ENCODE measurements at regions not wholly inside any gene's neighbourhood (a gene's known extent, or its start where the extent isn't known, plus 50 kb on each side); places are given as distances from the start of the nearest gene placed in this dataset.
A peak's percentile ranks its signal among the peaks of the same experiment; 100 is the strongest.
"Not testable (repeated sequence)": the region's sequence is repeated elsewhere in the genome, so short reads cannot be mapped to it uniquely, and the experiment has no call there.

DNA sequence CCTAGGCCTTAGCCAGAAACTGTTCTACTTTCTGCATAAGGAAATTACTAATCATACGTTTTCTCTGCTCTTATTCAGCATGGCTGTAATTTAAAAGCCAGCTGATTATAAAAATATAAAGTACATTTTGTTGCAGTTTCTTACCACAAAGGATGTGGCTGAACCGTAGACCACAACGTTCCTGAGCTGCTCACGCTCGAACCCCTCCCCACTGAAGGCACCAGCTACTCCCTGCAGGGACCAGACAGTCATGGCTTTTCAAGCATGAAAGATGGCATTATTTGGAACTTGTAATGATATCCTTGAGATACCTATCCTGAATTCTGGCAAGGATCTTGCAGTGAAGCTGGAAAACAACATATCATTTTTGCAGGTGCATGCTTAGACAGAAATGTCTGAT, 91.8 kb upstream of the DMRT1 start:
- DNase-seq = no peak

DNA sequence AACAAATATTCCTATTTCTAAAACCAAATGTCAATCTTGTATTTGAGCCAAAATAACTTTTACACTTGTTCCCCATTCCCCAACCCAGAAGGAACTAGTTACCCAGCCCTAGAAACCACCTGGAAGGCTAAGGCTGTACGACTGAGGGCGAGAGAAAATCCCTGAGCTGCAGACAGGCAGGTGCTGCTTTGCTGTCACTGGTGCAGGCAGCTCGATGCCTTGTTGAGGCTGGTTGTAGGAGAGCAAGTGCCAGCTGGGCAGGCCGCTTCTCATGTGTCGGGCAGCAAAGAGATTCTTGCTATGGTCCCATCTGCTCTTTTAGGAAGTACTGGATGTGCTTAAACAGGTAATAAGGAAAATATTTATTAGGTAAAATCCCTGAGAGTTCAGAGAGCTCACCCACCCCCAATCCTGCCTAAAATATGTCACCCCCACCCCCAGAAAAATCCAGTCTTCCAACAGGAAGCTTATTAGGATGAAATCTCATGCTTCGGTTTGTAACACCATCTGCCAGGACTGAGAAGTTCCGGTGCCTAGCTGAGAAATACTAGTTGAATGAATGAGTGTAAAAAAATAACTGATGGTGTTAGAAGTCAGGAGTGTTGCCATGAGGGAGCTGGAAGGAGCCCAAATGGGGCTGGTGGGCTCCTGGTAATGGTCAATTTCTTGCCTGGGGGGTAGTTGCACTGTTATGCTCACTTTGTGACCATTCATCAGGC, 91.1 kb upstream of the DMRT1 start:
- no peak for DNase-seq

- DNase-seq = peak; percentile 88
Measured at GRCh38 chr9:751137-752051, 90.1 kb upstream of the DMRT1 start.

GRCh38 chr9:752201-752600, 89.3 kb upstream of the DMRT1 start:
- peak; percentile 79 for DNase-seq

GRCh38 chr9:752681-753200, 88.8 kb upstream of the DMRT1 start:
- no peak for DNase-seq

- not testable (repeated sequence) for DNase-seq
Measured at GRCh38 chr9:753734-754133, 87.8 kb upstream of the DMRT1 start.

DNA sequence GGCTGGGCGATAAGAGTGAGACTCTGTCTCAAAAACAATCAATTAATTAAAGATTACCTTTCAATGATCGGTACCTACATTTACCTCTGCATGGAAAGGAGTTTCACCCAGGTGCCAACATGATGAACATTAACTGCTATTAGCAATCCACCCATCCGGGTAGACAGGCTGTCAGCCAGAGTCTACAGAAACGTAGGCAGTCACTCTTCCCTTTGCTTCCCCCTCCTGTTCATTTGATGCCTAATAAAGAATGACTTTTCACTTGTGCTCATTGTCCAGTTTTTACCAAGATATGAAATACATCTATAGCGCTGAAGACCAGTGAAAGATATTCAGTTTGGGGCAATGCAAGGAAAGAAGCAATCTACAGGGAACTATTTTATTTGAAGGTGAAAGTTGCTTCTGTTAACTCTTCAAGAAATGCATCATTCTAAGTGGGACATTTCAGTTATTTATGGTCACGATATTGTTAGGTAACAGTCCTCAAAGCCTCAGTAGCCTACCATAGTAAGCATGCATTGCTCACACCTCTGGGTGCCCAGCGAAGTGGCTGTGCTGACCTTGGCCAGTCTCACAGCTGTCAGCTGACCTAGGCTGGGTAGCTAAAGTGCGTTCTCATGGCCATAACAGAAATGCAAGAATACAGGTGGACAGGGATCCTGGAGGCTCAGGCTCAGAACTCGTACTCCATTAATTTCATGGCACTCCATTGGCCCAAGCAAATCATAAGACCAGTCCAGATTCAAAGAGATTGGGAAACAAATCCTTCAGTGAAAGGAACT, 87.2 kb upstream of the DMRT1 start:
- DNase-seq = no peak

GRCh38 chr9:755454-756381, 85.8 kb upstream of the DMRT1 start:
- DNase-seq = peak; percentile 83

GRCh38 chr9:757246-757881, 84.1 kb upstream of the DMRT1 start:
- peak; percentile 45 for DNase-seq

DNA sequence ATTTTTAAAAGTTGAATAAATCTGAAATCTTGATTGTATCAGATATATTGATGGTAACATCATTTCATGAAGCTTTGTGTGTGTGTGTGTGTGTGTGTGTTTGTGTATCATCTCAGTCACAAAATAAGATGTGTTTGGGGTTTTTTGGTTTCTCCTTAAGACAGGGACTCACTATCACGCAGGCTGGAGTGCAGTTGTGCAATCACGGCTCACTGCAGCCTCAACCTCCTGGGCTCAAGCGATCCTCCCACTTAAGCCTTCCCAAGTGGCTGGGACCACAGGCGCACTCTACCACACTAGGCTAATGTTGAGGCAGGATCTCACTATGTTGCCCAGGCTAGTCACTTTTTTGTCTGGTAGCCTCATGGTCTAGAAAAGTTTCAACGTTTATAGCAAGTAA, 83.4 kb upstream of the DMRT1 start:
- no peak for DNase-seq

- DNase-seq = no peak
Measured at GRCh38 chr9:759541-759940, 82.0 kb upstream of the DMRT1 start.

GRCh38 chr9:759983-760736, 81.3 kb upstream of the DMRT1 start:
- DNase-seq = no peak

DNA sequence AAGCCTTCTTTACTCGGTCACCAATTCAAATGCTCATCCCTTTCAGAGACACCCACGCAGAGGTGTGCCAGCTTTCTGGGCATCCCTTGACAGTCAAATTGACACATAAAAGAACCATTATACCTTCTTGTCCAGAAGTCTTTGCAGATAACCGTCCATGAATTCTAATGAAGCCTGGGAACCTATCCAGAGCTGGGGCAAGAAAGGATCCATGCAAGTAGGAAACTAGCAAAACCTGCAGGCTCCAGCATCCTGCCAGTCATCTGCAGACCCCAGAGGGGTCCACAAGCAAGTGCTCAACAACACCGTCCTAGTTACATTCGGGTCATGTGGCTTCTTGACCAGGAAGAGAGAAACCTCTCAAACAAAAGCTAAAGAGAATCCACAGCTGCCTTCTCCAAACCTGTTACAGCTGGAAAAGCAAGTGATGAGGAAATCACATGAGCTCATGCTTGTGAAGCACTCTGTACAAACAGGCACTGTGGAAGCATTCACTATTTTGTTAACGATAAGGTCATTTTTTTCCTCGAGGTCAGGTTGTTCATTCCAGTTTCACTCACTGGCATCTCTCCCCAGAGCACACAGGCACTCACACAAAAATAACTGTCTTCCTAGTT, 80.2 kb upstream of the DMRT1 start:
- no peak for DNase-seq

GRCh38 chr9:761793-762560, 79.5 kb upstream of the DMRT1 start:
- no peak for DNase-seq

DNA sequence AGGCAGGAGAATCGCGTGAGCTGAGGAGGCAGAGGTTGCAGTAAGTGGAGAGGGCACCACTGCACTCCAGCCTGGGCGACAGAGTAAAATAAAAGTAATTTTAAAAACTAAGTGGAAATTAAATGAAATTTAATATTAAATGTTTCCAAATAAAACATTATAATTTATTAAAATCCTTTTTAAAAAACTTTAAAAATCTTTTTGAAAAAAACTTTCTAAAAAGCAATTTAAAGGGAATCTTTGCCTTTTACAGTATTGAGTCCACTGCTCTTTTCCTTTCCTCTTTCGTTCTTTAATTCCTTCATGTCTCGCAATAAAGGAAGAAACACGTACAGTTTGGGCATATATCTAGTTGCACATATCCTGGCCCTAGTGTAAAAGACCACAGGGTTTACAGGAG, 77.8 kb upstream of the DMRT1 start:
- DNase-seq = no peak

DNA sequence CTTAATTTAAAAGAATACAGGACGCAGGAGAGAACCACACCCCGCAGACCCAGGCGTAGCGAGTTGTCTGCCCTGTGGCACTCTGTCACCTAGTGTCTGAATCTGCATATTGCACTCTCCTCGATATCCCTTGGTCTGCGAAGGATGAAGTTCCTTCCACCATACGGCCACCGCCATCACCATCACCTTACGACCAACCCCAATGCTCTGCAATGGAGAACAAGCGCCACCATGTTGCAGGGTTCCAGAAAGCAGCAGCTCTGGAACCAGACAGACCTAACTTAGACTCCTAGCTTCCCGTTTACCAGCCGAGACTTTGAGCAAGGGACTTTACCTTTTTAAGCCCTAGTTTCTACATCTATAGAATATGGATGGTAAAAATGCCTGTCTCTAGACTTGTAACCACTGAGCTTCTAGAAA, 77.4 kb upstream of the DMRT1 start:
- no peak for DNase-seq

- no peak for DNase-seq
Measured at GRCh38 chr9:764986-765385, 76.5 kb upstream of the DMRT1 start.

DNA sequence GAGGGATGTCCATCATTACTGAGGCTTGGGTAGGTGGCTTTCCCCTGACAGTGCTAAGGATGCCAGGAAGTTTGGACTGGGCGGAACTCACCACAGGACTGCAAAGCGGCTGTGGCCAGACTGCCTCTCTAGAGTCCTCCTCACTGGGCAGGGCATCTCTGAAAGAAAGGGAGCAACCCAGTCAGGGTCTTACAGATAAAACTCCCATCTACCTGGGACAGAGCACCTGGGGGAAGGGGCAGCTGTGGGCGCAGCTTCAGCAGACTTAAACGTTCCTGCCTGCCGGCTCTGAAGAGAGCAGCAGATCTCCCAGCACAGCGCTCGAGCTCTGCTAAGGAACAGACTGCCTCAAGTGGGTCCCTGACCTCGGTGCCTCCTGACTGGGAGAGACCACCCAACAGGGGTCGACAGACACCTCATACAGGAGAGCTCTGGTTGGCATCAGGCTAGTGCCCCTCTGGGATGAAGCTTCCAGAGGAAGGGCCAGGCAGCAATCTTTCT, 74.4 kb upstream of the DMRT1 start:
- DNase-seq = not testable (repeated sequence)

- DNase-seq = no peak
Measured at GRCh38 chr9:776086-776485, 65.4 kb upstream of the DMRT1 start.

All from NCI-H226 (cell line).